ENCODE measurements at regions not wholly inside any gene's neighbourhood (a gene's known extent, or its start where the extent isn't known, plus 50 kb on each side); places are given as distances from the start of the nearest gene placed in this dataset.

- Mint-ChIP-seq H3K4me1 (no peaks in the 10 kb centered on the region), H3K4me3 (no peak overlapping the region), H3K36me3 (ENCODE audit: low read depth) (no peaks in the 10 kb centered on the region), H3K9me3 (peaks cover 7% of the 10 kb centered on the region), H3K27me3 (no peaks in the 10 kb centered on the region), H3K27ac (no peak overlapping the region)
- ATAC-seq (ENCODE audit: low read depth) (no peak), DNase-seq (no peak)
- CTCF ChIA-PET: no interaction called here
- POLR2A ChIA-PET: no interaction called here
- intact Hi-C loops (cut with micrococcal nuclease): no loop called here
- no peak for TF ChIP-seq CTCF (IDR thresholded peaks at IDR 0.05)
Observed at GRCh38 chr6:51342393-51342792, 523.7 kb downstream of the TFAP2B start.

- intact Hi-C loops (cut with micrococcal nuclease): no loop called here
Observed at GRCh38 chr6:51349857-51350256, 531.2 kb downstream of the TFAP2B start.

GRCh38 chr6:51350308-51350904 is 531.7 kb downstream of the TFAP2B start:
- Mint-ChIP-seq H3K4me3 (no peak overlapping the region), H3K27ac (no peak overlapping the region), H3K36me3 (ENCODE audit: low read depth) (no peaks in the 10 kb centered on the region), H3K4me1 (no peaks in the 10 kb centered on the region), H3K27me3 (no peaks in the 10 kb centered on the region), H3K9me3 (peaks cover 6% of the 10 kb centered on the region)
- intact Hi-C loops (cut with micrococcal nuclease): no loop called here
- TF ChIP-seq CTCF (IDR thresholded peaks at IDR 0.05): no peak
- ATAC-seq (ENCODE audit: low read depth) (no peak), DNase-seq (no peak)
- CTCF ChIA-PET: interaction anchor here (1.2 kb wide), 1 partner anchor 534 kb away, joined by 3 read pairs; no protein-coding TSS in a partner anchor
- POLR2A ChIA-PET: interaction anchor here (0.6 kb wide), 1 partner anchor 530 kb away, joined by 11 read pairs; no protein-coding TSS in a partner anchor

More at GRCh38 chr6:51349857-51350256, 531.2 kb downstream of the TFAP2B start:
- Mint-ChIP-seq H3K36me3 (ENCODE audit: low read depth) (no peaks in the 10 kb centered on the region), H3K27me3 (no peaks in the 10 kb centered on the region), H3K9me3 (peaks cover 6% of the 10 kb centered on the region), H3K4me1 (no peaks in the 10 kb centered on the region), H3K4me3 (no peak overlapping the region), H3K27ac (no peak overlapping the region)
- ChIA-PET POLR2A (no interaction called here), CTCF (interaction anchor here (1.2 kb wide), 1 partner anchor 534 kb away, joined by 3 read pairs; no protein-coding TSS in a partner anchor)
- ATAC-seq (ENCODE audit: low read depth): no peak
- TF ChIP-seq CTCF (IDR thresholded peaks at IDR 0.05): no peak
- no peak for DNase-seq

- Mint-ChIP-seq H3K9me3 (peaks cover 2% of the 10 kb centered on the region), H3K27me3 (no peaks in the 10 kb centered on the region), H3K4me1 (no peaks in the 10 kb centered on the region), H3K27ac (no peak overlapping the region), H3K4me3 (no peak overlapping the region), H3K36me3 (ENCODE audit: low read depth) (no peaks in the 10 kb centered on the region)
- intact Hi-C loops (cut with micrococcal nuclease): no loop called here
- TF ChIP-seq CTCF (IDR thresholded peaks at IDR 0.05): no peak
- DNase-seq (no peak), ATAC-seq (ENCODE audit: low read depth) (no peak)
- ChIA-PET CTCF (no interaction called here), POLR2A (no interaction called here)
Observed at GRCh38 chr6:51352506-51353029, 533.9 kb downstream of the TFAP2B start.

- H3K4me1 Mint-ChIP-seq: no peaks in the 10 kb centered on the region
- POLR2A ChIA-PET: no interaction called here
- no peak overlapping the region for H3K27ac Mint-ChIP-seq
- no peaks in the 10 kb centered on the region for H3K9me3 Mint-ChIP-seq
- H3K36me3 Mint-ChIP-seq (ENCODE audit: low read depth): no peaks in the 10 kb centered on the region
- CTCF ChIA-PET: no interaction called here
- H3K4me3 Mint-ChIP-seq: no peak overlapping the region
- H3K27me3 Mint-ChIP-seq: no peaks in the 10 kb centered on the region
- intact Hi-C loops (cut with micrococcal nuclease): no loop called here
- no peak for DNase-seq
- TF ChIP-seq CTCF (IDR thresholded peaks at IDR 0.05): no peak
- no peak for ATAC-seq (ENCODE audit: low read depth)
Observed at GRCh38 chr6:51360287-51360686, 541.6 kb downstream of the TFAP2B start.
